GM12878 (cell line): ENCODE measurements at regions not wholly inside any gene's neighbourhood (a gene's known extent, or its start where the extent isn't known, plus 50 kb on each side); places are given as distances from the start of the nearest gene placed in this dataset.

Experiments
- ATAC-seq: fragments of 200-7000 bp; cut with Tn5 transposase; 3 replicates; pipeline ENCODE4 v1.9.1; 2020; ENCODE audit warnings: mild to moderate bottlenecking, moderate library complexity
- BruUV-seq: library from RNA; stranded (reverse); fragments of 400-500 nt; replicated peaks from 2 replicates; lab custom pipeline; 2021; lab: Mats Ljungman, UMichigan
- CTCF ChIA-PET: fragments of 300-600 bp; sonication (Branson Sonifier 250); formaldehyde crosslinking; extraction: SDS; loops from one replicate; lab custom pipeline; 2021; ENCODE audit warnings: inconsistent platforms; lab: Yijun Ruan, JAX
- POLR2A ChIA-PET: fragments of 350-600 bp; formaldehyde crosslinking; extraction: SDS; loops from one replicate; lab custom pipeline; 2021; ENCODE audit warnings: inconsistent platforms; lab: Charles Lee
- RAD21 ChIA-PET: fragments of 300-600 bp; sonication (Branson Sonifier 250); formaldehyde crosslinking; loops from one replicate; lab custom pipeline; 2023; ENCODE audit warnings: antibody characterized with exemption; ENCODE audit not compliant: unreplicated experiment; lab: Charles Lee
- SMC1A ChIA-PET: fragments of 300-600 bp; sonication (Branson Sonifier 250); formaldehyde crosslinking; loops from one replicate; lab custom pipeline; 2023; ENCODE audit not compliant: unreplicated experiment, uncharacterized antibody; lab: Charles Lee
- DNase-seq: peaks from one replicate; pipeline ENCODE4 v3.0.0-alpha.2; 2011; ENCODE audit warnings: low read depth, low spot score
- FAIRE-seq: peaks from 3 replicates; lab custom pipeline; 2011; peaks lifted over from hg19 to GRCh38; lab: Jason Lieb, UNC
- H2AFZ ChIP-seq: 2 replicates; pipeline ENCODE4 v1.6.0; 2011; ENCODE audit warnings: low read depth, low read length, control low read depth; ENCODE audit not compliant: control insufficient read depth
- H3K27ac ChIP-seq: 2 replicates; pipeline ENCODE4 v1.5.1; 2011; ENCODE audit warnings: control low read depth; ENCODE audit not compliant: control insufficient read depth, insufficient read depth
- H3K27me3 ChIP-seq, 2 experiments: replicated peaks in 1 of 2; 2 replicates each; pipeline versions ENCODE4 v1.6.0 to v1.6.1; 2011; ENCODE audit warnings: low read length in 1 of 2; ENCODE audit not compliant: control insufficient read depth in 2 of 2, insufficient read depth in 2 of 2
- H3K36me3 ChIP-seq, 2 experiments: 2 replicates each; pipeline ENCODE4 v1.5.1; 2011; ENCODE audit warnings: low read length in 1 of 2; ENCODE audit not compliant: control insufficient read depth in 2 of 2, insufficient read depth in 2 of 2
- H3K4me1 ChIP-seq: 2 replicates; pipeline ENCODE4 v1.6.1; 2011; ENCODE audit warnings: mild to moderate bottlenecking, low read length, moderate library complexity, mixed read lengths; ENCODE audit not compliant: control insufficient read depth, insufficient read depth
- H3K4me2 ChIP-seq: 2 replicates; pipeline ENCODE4 v1.6.0; 2011; ENCODE audit warnings: control low read depth; ENCODE audit not compliant: control insufficient read depth, insufficient read depth
- H3K4me3 ChIP-seq: fragments of 200-600 bp; sonication (generic); 2 replicates; pipeline ENCODE4 v1.5.1; 2016
- H3K79me2 ChIP-seq: 2 replicates; pipeline ENCODE4 v1.6.0; 2011; ENCODE audit warnings: low read length; ENCODE audit not compliant: control insufficient read depth, insufficient read depth
- H3K9ac ChIP-seq: 2 replicates; pipeline ENCODE4 v1.8.0; 2011; ENCODE audit warnings: low read length, control low read depth, mixed read lengths; ENCODE audit not compliant: control insufficient read depth, insufficient read depth
- H3K9me3 ChIP-seq: replicated peaks from 3 replicates; pipeline ENCODE4 v1.5.1; 2011; ENCODE audit warnings: mild to moderate bottlenecking, low read length; ENCODE audit not compliant: control insufficient read depth, insufficient read depth
- H4K20me1 ChIP-seq: 2 replicates; pipeline ENCODE4 v1.6.0; 2011; ENCODE audit not compliant: control insufficient read depth, insufficient read depth
- CBFB ChIP-seq: IDR thresholded peaks from 2 replicates; pipeline ENCODE4 v1.6.1; 2016; ENCODE audit warnings: antibody characterized with exemption, low read depth
- EGR1 ChIP-seq, 2 experiments: IDR thresholded peaks; 1 replicate in 1 of 2; 2 replicates in 1 of 2; pipeline ENCODE4 v1.6.1; 2011 to 2012; ENCODE audit warnings: low read depth in 2 of 2, low read length in 2 of 2, borderline replicate concordance in 1 of 2, mild to moderate bottlenecking in 1 of 2, moderate library complexity in 1 of 2
- ETV6 ChIP-seq, 2 experiments: fragments of 450-650 bp in 1 of 2; IDR thresholded peaks in 1 of 2; conservative IDR thresholded peaks in 1 of 2; 2 replicates each; pipeline ENCODE4 v1.6.1; 2014; ENCODE audit warnings: antibody characterized with exemption in 1 of 2, borderline replicate concordance in 1 of 2, low read depth in 1 of 2, mild to moderate bottlenecking in 1 of 2, moderate library complexity in 1 of 2
- FOXM1 ChIP-seq: IDR thresholded peaks from 2 replicates; pipeline ENCODE4 v1.6.1; 2012; ENCODE audit warnings: low read depth, mild to moderate bottlenecking, inconsistent platforms, low read length, moderate library complexity
- IKZF1 ChIP-seq: fragments of 450-650 bp; conservative IDR thresholded peaks from 2 replicates; pipeline ENCODE4 v1.6.1; 2017; ENCODE audit warnings: antibody characterized with exemption, mild to moderate bottlenecking
- IKZF2 ChIP-seq, 2 experiments: fragments of 450-650 bp; IDR thresholded peaks; 2 replicates each; pipeline ENCODE4 v1.6.1; 2017; ENCODE audit warnings: mild to moderate bottlenecking in 2 of 2, moderate library complexity in 2 of 2
- MLLT1 ChIP-seq: fragments of 450-650 bp; IDR thresholded peaks from 2 replicates; pipeline ENCODE4 v1.6.1; 2016; ENCODE audit warnings: mild to moderate bottlenecking
- PML ChIP-seq: IDR thresholded peaks from 2 replicates; pipeline ENCODE4 v1.6.1; 2012; ENCODE audit warnings: low read length, inconsistent platforms
- ZBTB40 ChIP-seq: fragments of 450-650 bp; IDR thresholded peaks from 2 replicates; pipeline ENCODE4 v1.6.1; 2016; ENCODE audit warnings: mild to moderate bottlenecking, moderate library complexity, borderline replicate concordance
- WGBS: methylation state at CpG from one replicate; pipeline ENCODE4 v1.1.6; 2016; ENCODE audit warnings: low lambda C conversion rate; ENCODE audit not compliant: insufficient replicate concordance, insufficient coverage; ENCODE audit errors: missing lambda C conversion rate; 5-methylcytosine and 5-hydroxymethylcytosine counted together
- in situ Hi-C: fragments of 300-500 bp; cut with MboI; formaldehyde crosslinking; loops from 9 replicates; pipeline ENCODE4 v1.14.3; 2018; ENCODE audit warnings: mixed read lengths
- intact Hi-C: fragments of 100-400 bp; cut with micrococcal nuclease; formaldehyde crosslinking; loops from one replicate; pipeline ENCODE4 v1.14.2; 2022; ENCODE audit not compliant: unreplicated experiment

- Histone ChIP-seq H4K20me1 (no peaks in the 10 kb centered on the region), H3K9me3 (no peaks in the 10 kb centered on the region), H3K4me1 (peaks cover under 1% of the 10 kb centered on the region), H3K9ac (no peak overlapping the region), H3K4me2 (no peak overlapping the region), H3K36me3 (no peaks in the 10 kb centered on the region), H2AFZ (no peak overlapping the region), H3K27me3 (no peaks in the 10 kb centered on the region), H3K79me2 (no peaks in the 10 kb centered on the region), H3K4me3 (no peak overlapping the region), H3K27ac (no peak overlapping the region)
- ChIA-PET CTCF (interaction anchor here (0.5 kb wide), 1 partner anchor 25 kb away, joined by 3 read pairs; no protein-coding TSS in a partner anchor), SMC1A (interaction anchor here (2.0 kb wide), 1 partner anchor 17 kb away, joined by 4 read pairs; no protein-coding TSS in a partner anchor), RAD21 (no interaction called here), POLR2A (no interaction called here)
- no peak for DNase-seq
- BruUV-seq, result no TSS peak
- no peak for FAIRE-seq
- ATAC-seq, result no peak
- intact Hi-C loops (no loop called here), in situ Hi-C loops (no loop called here)
- WGBS, result 58% methylated on average over 13 of the region's 13 CpGs
- TF ChIP-seq IKZF2 (IDR thresholded peaks at IDR 0.05) (0 out of 4 replicates have a peak, but pooled peaks of 1 of the 2 experiments have one; percentile 18), PML (no peak)
Measured at GRCh38 chr2:121828281-121828731, 72.9 kb downstream of the TSN start.

GRCh38 chr2:121830809-121831208 is 75.4 kb downstream of the TSN start:
- BruUV-seq, result no TSS peak
- Histone ChIP-seq H3K27me3 (no peaks in the 10 kb centered on the region), H2AFZ (no peak overlapping the region), H3K4me1 (peaks cover 3% of the 10 kb centered on the region), H3K4me2 (no peak overlapping the region), H3K27ac (no peak overlapping the region), H3K79me2 (no peaks in the 10 kb centered on the region), H4K20me1 (no peaks in the 10 kb centered on the region), H3K9me3 (no peaks in the 10 kb centered on the region), H3K9ac (no peak overlapping the region), H3K4me3 (no peak overlapping the region), H3K36me3 (no peaks in the 10 kb centered on the region)
- WGBS, result 33% methylated on average over 1 of the region's 1 CpG
- FAIRE-seq (no peak), ATAC-seq (no peak), DNase-seq (no peak)
- ChIA-PET RAD21 (no interaction called here), SMC1A (no interaction called here), POLR2A (no interaction called here), CTCF (no interaction called here)
- in situ Hi-C loops, result no loop called here
- intact Hi-C loops, result no loop called here
- no peak for TF ChIP-seq ZBTB40
- no peak for TF ChIP-seq FOXM1
- TF ChIP-seq MLLT1, result no peak
- TF ChIP-seq CBFB, result no peak
- no peak for TF ChIP-seq IKZF1
- no peak for TF ChIP-seq EGR1 (IDR thresholded peaks at IDR 0.05; ENCODE audit: borderline replicate concordance in 1 of 2, low read depth in 2 of 2, low read length in 2 of 2)
- TF ChIP-seq ETV6 (conservative IDR thresholded peaks at IDR 0.05 in 1 of 2, IDR thresholded peaks at IDR 0.05 in 1 of 2; ENCODE audit: borderline replicate concordance in 1 of 2, low read depth in 1 of 2), result no peak
